Mucosa of descending colon (tissue), 3 donors: ENCODE measurements at regions not wholly inside any gene's neighbourhood (a gene's known extent, or its start where the extent isn't known, plus 50 kb on each side); places are given as distances from the start of the nearest gene placed in this dataset.

Source experiments
- ATAC-seq: fragments of 200-7000 bp; cut with Tn5 transposase; one replicate; pipeline ENCODE4 v1.9.1; 2020; ENCODE audit warnings: mild to moderate bottlenecking, moderate library complexity
- DNase-seq, 3 donors: peaks; one replicate each; pipeline ENCODE4 v3.0.0-alpha.2; 2020
- H3K36me3 ChIP-seq: fragments of 200-600 bp; one replicate; pipeline ENCODE4 v1.8.0; 2021; ENCODE audit warnings: low read depth, mild to moderate bottlenecking
- H3K4me1 ChIP-seq: fragments of 200-600 bp; one replicate; pipeline ENCODE4 v1.8.0; 2021; ENCODE audit warnings: low read depth, mild to moderate bottlenecking
- H3K4me3 ChIP-seq: fragments of 200-600 bp; one replicate; pipeline ENCODE4 v1.8.0; 2021; ENCODE audit warnings: mild to moderate bottlenecking
- H3K9me3 ChIP-seq: fragments of 200-600 bp; one replicate; pipeline ENCODE4 v1.8.0; 2021; ENCODE audit warnings: mild to moderate bottlenecking
- CTCF ChIP-seq: fragments of 200-600 bp; IDR thresholded peaks from one replicate; pipeline ENCODE4 v1.8.0; 2022; ENCODE audit warnings: antibody characterized with exemption, mild to moderate bottlenecking
- intact Hi-C, 2 donors: fragments of 100-400 bp; cut with DNase I in 1 of 2; cut with micrococcal nuclease in 1 of 2; formaldehyde crosslinking; loops; one replicate each; pipeline versions ENCODE4 v1.11.0 to v1.11.1; 2022; cut with DNase I, micrococcal nuclease
- donor health status: DM: no; HTN: no; CAD: no; lungs with moderate emphysema.
- donor health status: DM: no; HTN: no; CAD: no.
- donor health status: DM: no; HTN: yes; CAD: no.

GRCh38 chr2:128591022-128591860, 272.6 kb upstream of the HS6ST1 start:
- ATAC-seq (no peak), DNase-seq (no peak)
- Histone ChIP-seq H3K4me3 (no peak overlapping the region), H3K9me3 (no peaks in the 10 kb centered on the region), H3K4me1 (no peaks in the 10 kb centered on the region), H3K36me3 (no peaks in the 10 kb centered on the region)
- no peak for TF ChIP-seq CTCF
- intact Hi-C loops, result no loop called here

DNA sequence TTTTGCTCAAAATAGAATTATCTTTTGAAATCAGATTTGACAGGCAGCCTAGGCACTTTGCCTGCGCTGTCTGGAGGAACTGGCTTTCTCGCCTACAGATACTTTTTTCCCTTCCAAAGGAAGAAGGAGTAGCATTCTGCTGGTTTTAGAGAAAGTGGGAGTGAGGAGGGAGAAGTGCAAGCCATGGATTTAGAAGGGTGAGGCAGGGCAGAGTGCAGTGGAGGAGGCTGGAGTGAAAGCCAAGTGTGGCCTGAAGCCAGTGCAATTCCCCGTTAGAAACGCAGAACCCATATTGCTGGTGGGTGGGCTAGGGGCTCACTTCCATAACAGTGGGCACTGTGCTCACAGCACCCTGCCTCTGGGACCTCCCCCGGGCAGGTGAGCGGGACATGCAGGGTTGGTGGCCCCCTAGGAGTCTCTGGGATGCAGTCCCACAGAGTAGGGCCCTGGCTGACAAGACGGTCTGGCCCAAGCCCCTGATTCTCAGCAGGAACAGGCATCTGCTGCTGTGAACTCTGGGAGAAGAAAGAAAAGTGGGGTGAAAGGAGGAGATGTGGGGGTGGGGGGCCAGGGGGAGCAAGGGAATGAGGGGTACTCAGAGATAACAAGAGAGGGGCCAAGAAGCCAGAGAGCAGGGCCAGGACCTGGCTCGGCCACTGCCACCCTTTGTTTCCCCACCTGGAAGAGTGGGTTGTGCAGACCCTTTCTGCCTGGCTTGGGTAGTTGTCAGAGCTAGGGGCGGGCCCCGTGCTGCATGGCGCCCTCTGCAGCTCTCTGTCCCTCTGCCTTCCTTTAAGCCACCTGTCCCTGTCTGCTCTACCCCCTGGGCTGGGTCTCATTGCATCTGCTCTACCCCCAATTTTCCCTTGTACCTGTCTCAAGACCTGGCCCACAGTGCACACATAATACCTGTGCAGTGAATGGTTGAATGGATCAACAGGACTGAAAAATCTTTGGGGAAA, 273.5 kb upstream of the HS6ST1 start:
- H3K4me3 ChIP-seq, result no peak overlapping the region
- no peaks in the 10 kb centered on the region for H3K4me1 ChIP-seq
- DNase-seq, result no peak
- no peaks in the 10 kb centered on the region for H3K36me3 ChIP-seq
- no peak for ATAC-seq
- no peaks in the 10 kb centered on the region for H3K9me3 ChIP-seq
- intact Hi-C loops, result no loop called here
- TF ChIP-seq CTCF, result no peak

DNA sequence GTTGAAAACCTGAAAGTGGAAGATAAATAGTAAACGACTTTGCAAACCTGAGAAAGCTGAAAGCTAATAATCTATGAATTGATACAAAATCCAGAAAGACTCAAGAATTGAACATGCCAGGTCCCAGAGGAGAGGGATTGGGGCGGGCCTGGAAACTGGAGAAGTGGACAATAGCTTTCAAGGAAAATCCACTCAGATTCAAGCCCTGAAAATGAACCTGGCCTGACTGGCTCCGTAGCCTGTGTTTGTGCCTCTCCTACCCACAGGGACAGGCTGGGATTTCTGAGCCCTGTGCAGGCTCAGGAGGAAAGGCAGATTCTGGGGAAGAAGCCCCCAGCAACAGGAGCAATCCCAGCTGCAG, 274.8 kb upstream of the HS6ST1 start:
- DNase-seq (no peak), ATAC-seq (no peak)
- Histone ChIP-seq H3K4me1 (no peaks in the 10 kb centered on the region), H3K4me3 (no peak overlapping the region), H3K36me3 (no peaks in the 10 kb centered on the region), H3K9me3 (no peaks in the 10 kb centered on the region)
- TF ChIP-seq CTCF, result no peak
- intact Hi-C loops, result no loop called here

DNA sequence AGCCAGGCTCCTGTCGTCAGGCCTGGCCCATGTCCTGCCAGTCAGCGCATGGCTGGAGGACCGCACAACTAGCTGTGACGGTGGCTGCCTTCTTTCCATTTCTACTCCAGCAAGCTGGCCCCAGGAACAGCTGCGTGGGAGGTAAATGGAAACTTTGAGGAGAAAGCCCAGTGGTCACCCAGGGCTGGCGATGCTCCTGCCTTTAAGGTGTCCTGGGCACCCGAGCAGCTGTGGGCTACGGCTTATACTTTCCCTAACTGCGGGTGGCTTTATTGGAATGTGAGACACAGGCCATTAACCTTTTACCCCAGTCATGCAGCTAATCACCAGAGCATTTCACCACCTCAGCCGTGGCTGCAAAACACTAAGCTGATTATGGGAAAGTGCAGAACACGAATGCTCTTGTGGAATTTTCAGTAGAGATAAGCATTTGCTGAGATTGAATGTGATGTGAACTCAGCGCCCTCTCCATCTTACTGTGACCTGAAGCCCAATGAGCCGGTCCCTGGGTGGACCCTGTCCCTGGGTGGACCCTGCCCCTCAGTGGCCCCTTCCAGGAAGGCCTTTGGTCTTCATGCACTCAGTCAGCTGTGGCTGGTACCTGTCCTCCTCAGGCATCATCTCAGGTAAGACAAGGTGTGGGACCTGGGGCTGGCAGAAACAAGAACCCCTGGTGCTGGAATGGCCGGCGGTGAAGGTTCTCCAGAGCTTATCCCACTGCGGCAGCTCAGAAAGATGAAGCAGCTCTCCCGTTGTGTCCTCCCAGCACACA, 275.4 kb upstream of the HS6ST1 start:
- DNase-seq (no peak), ATAC-seq (no peak)
- intact Hi-C loops, result no loop called here

More for the DNA sequence above, 275.4 kb upstream of the HS6ST1 start:
- Histone ChIP-seq H3K4me3 (no peak overlapping the region), H3K4me1 (no peaks in the 10 kb centered on the region), H3K36me3 (no peaks in the 10 kb centered on the region), H3K9me3 (no peaks in the 10 kb centered on the region)
- no peak for TF ChIP-seq CTCF
